HPDE6-E6E7 (cell line): ENCODE measurements at regions not wholly inside any gene's neighbourhood (a gene's known extent, or its start where the extent isn't known, plus 50 kb on each side); places are given as distances from the start of the nearest gene placed in this dataset.

ENCODE experiments used
- DNase-seq: peaks from one replicate; pipeline ENCODE4 v3.0.0; 2011; ENCODE audit warnings: missing footprints; ENCODE audit errors: extremely low spot score

GRCh38 chr21:16180614-16181013 lies 450.8 kb downstream of the USP25 start:
- no peak for DNase-seq

GRCh38 chr21:16181018-16181417 lies 451.2 kb downstream of the USP25 start:
- no peak for DNase-seq

GRCh38 chr21:16185766-16186165 lies 456.0 kb downstream of the USP25 start:
- no peak for DNase-seq

GRCh38 chr21:16186742-16187141 lies 457.0 kb downstream of the USP25 start:
- no peak for DNase-seq

- DNase-seq: no peak
These were observed 458.0 kb downstream of the USP25 start for GRCh38 chr21:16187603-16188301.

- DNase-seq: peak; percentile 42
These were observed 463.1 kb downstream of the USP25 start for GRCh38 chr21:16192902-16193301.

GRCh38 chr21:16193496-16194094 lies 463.8 kb downstream of the USP25 start:
- DNase-seq: no peak

GRCh38 chr21:16194095-16194787 lies 464.5 kb downstream of the USP25 start:
- peak; percentile 22 for DNase-seq

GRCh38 chr21:16194788-16195537 lies 465.2 kb downstream of the USP25 start:
- no peak for DNase-seq

GRCh38 chr21:16195538-16195910 lies 465.7 kb downstream of the USP25 start:
- no peak for DNase-seq

- DNase-seq: no peak
These were observed 466.2 kb downstream of the USP25 start for GRCh38 chr21:16196001-16196400.

- no peak for DNase-seq
These were observed 468.8 kb downstream of the USP25 start for GRCh38 chr21:16198546-16198945.

- no peak for DNase-seq
These were observed 469.8 kb downstream of the USP25 start for GRCh38 chr21:16199539-16199938.

GRCh38 chr21:16201718-16202117 lies 471.9 kb downstream of the USP25 start:
- no peak for DNase-seq

- DNase-seq: no peak
These were observed 475.7 kb downstream of the USP25 start for GRCh38 chr21:16205527-16205926.

GRCh38 chr21:16211339-16212303 lies 481.8 kb downstream of the USP25 start:
- DNase-seq: no peak

GRCh38 chr21:16213518-16213917 lies 483.7 kb downstream of the USP25 start:
- no peak for DNase-seq

GRCh38 chr21:16215193-16215592 lies 485.4 kb downstream of the USP25 start:
- DNase-seq: no peak

GRCh38 chr21:16215663-16216183 lies 485.9 kb downstream of the USP25 start:
- DNase-seq: no peak

- DNase-seq: no peak
These were observed 486.6 kb downstream of the USP25 start for GRCh38 chr21:16216288-16216962.
